Skeletal muscle satellite cell (primary cell): ENCODE measurements at regions not wholly inside any gene's neighbourhood (a gene's known extent, or its start where the extent isn't known, plus 50 kb on each side); places are given as distances from the start of the nearest gene placed in this dataset.

ENCODE experiments used
- H3K27me3 ChIP-seq: 2 replicates; pipeline ENCODE4 v1.7.0; 2013; ENCODE audit warnings: low read length; ENCODE audit not compliant: control insufficient read depth, insufficient read depth
- H3K36me3 ChIP-seq: 2 replicates; pipeline ENCODE4 v1.7.0; 2013; ENCODE audit warnings: mild to moderate bottlenecking, control low read depth, low read length; ENCODE audit not compliant: insufficient read depth
- H3K4me1 ChIP-seq: 2 replicates; pipeline ENCODE4 v1.7.0; 2013; ENCODE audit warnings: low read length; ENCODE audit not compliant: control insufficient read depth, insufficient read depth
- H3K4me2 ChIP-seq: 2 replicates; pipeline ENCODE4 v1.7.0; 2013; ENCODE audit warnings: mild to moderate bottlenecking, low read length
- H3K4me3 ChIP-seq: 2 replicates; pipeline ENCODE4 v1.7.0; 2013; ENCODE audit warnings: low read length
- H3K9ac ChIP-seq: 2 replicates; pipeline ENCODE4 v1.7.0; 2013; ENCODE audit warnings: mild to moderate bottlenecking, low read depth, low read length, moderate library complexity
- H3K9me3 ChIP-seq: replicated peaks from 2 replicates; pipeline ENCODE4 v1.7.0; 2013; ENCODE audit warnings: mild to moderate bottlenecking, control low read depth, low read length

DNA sequence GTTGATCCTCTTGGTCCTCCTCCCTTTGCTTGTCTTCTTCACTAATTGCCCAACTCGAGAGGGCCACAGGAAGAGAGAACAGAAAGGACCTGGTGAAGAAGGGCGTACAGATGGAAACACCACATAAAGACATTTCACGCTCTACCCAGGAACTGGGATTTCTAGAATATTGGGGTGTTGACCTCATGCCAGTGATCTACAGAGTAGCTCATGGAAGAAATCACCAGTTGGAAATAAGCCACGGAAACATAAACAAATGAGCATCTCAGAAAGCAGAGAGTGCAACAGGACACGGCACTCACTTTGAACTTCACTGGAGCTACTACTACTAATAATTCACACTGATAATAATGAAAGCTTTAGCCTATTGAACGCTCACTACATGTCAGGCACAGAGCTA, 84.6 kb upstream of the ARHGEF3 start:
- no peaks in the 10 kb centered on the region for H3K4me1 ChIP-seq

GRCh38 chr3:56885879-56886278, 84.1 kb upstream of the ARHGEF3 start:
- no peak overlapping the region for H3K9ac ChIP-seq
- no peaks in the 10 kb centered on the region for H3K4me1 ChIP-seq
- H3K9me3 ChIP-seq: no peaks in the 10 kb centered on the region
- peaks cover 23% of the 10 kb centered on the region for H3K27me3 ChIP-seq
- no peak overlapping the region for H3K4me2 ChIP-seq
- H3K4me3 ChIP-seq: no peak overlapping the region
- H3K36me3 ChIP-seq: no peaks in the 10 kb centered on the region

More for the DNA sequence above, 84.6 kb upstream of the ARHGEF3 start:
- Histone ChIP-seq H3K27me3 (peaks cover 23% of the 10 kb centered on the region), H3K4me2 (no peak overlapping the region), H3K9me3 (no peaks in the 10 kb centered on the region), H3K36me3 (no peaks in the 10 kb centered on the region), H3K4me3 (no peak overlapping the region), H3K9ac (no peak overlapping the region)

- Histone ChIP-seq H3K4me2 (no peak overlapping the region), H3K4me1 (no peaks in the 10 kb centered on the region), H3K4me3 (no peak overlapping the region), H3K9ac (no peak overlapping the region), H3K9me3 (no peaks in the 10 kb centered on the region), H3K36me3 (no peaks in the 10 kb centered on the region), H3K27me3 (peaks cover 22% of the 10 kb centered on the region)
Observed at GRCh38 chr3:56885453-56885852, 83.7 kb upstream of the ARHGEF3 start.

- Histone ChIP-seq H3K36me3 (no peaks in the 10 kb centered on the region), H3K4me1 (no peaks in the 10 kb centered on the region), H3K27me3 (peaks cover 19% of the 10 kb centered on the region), H3K9me3 (no peaks in the 10 kb centered on the region), H3K4me3 (no peak overlapping the region), H3K9ac (no peak overlapping the region), H3K4me2 (no peak overlapping the region)
Observed at GRCh38 chr3:56884387-56884786, 82.6 kb upstream of the ARHGEF3 start.

DNA sequence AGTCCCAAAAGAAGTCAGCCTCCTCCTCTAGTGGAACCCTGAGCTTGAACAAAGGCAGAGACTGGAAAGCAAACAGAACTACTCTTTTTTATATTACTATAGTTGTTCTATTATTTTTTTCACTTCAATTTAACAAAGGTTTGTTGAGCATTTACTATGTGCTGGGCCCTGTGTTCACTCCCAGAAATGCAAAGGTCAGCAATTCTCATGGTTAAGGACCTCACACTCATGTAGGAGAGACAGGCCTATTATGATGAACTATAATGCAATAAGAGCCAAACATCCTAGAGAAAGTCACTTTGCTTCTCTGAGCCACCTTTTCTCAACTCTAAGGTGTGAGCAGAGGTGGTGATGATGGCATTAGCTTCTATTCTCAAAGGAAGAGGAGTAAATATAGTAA, 82.1 kb upstream of the ARHGEF3 start:
- Histone ChIP-seq H3K27me3 (peaks cover 16% of the 10 kb centered on the region), H3K9ac (no peak overlapping the region), H3K4me1 (no peaks in the 10 kb centered on the region), H3K4me2 (no peak overlapping the region), H3K36me3 (no peaks in the 10 kb centered on the region), H3K9me3 (no peaks in the 10 kb centered on the region), H3K4me3 (no peak overlapping the region)

DNA sequence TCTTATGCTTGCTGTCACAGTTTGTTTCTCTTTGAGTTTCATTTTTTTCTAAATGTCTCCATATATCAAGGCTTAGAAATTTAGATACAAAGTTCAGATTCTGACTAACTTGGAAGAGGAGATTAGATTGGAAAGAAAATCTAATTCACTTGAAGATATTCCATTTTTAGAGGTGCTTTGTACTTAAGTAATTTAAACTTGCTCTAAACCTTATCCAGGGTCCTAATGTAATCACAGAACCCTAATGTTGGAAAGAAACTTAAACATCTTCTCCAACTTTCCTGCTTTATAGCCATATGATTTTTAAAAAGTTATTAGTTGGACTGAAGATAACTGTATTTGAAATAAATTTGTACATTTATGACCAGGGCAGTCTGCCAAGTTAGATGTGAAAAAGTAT, 81.1 kb upstream of the ARHGEF3 start:
- Histone ChIP-seq H3K4me1 (no peaks in the 10 kb centered on the region), H3K9ac (no peak overlapping the region)

GRCh38 chr3:56881841-56882240, 80.1 kb upstream of the ARHGEF3 start:
- Histone ChIP-seq H3K9ac (no peak overlapping the region), H3K4me2 (no peak overlapping the region), H3K27me3 (peaks cover 7% of the 10 kb centered on the region), H3K4me3 (no peak overlapping the region), H3K36me3 (no peaks in the 10 kb centered on the region), H3K4me1 (no peaks in the 10 kb centered on the region), H3K9me3 (no peaks in the 10 kb centered on the region)

More for the DNA sequence above, 81.1 kb upstream of the ARHGEF3 start:
- H3K27me3 ChIP-seq: peaks cover 16% of the 10 kb centered on the region
- no peak overlapping the region for H3K4me2 ChIP-seq
- no peaks in the 10 kb centered on the region for H3K9me3 ChIP-seq
- no peak overlapping the region for H3K4me3 ChIP-seq
- no peaks in the 10 kb centered on the region for H3K36me3 ChIP-seq

DNA sequence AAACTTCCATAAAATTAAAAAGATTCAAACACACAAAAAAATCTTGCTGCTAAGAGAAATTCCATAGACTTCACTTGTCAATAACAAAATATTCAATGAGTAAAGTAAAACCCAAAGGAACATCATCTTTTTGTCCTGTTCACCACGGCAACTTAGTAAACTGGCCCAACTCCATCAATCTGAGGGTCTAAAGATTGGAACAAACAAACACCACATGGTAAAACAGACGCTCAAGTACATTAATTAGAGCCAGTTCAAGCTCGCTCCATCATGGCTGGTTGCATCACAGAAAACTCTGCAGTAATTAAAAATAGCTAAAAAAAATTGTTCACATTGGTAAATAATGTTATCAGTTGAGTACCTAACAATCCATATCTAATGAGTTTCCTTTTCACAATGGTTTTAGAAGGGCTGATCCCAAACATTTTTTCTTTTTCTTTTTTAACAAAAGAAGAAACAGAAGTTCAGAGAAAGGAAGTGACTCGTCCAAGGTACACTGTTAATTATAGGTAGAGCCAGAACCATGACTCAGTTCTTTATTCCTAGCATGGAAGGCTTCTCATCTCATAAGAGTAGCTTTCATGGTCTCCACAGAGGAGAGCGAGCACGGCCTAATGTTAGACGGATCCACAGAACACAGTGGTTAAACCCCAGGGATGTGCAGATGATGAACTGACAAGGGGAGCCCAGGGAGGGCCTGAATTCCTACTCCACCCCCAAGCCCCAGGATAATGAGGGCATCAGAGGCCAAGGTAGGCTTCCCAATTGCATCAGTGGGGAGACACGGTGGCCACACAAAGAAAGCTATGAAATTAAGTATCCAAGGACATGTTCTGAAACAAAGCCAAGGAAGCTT, 79.2 kb upstream of the ARHGEF3 start:
- Histone ChIP-seq H3K4me2 (no peak overlapping the region), H3K4me3 (no peak overlapping the region), H3K9me3 (no peaks in the 10 kb centered on the region), H3K36me3 (no peaks in the 10 kb centered on the region), H3K27me3 (no peaks in the 10 kb centered on the region), H3K4me1 (no peaks in the 10 kb centered on the region), H3K9ac (no peak overlapping the region)

GRCh38 chr3:56879436-56880215, 77.9 kb upstream of the ARHGEF3 start:
- no peaks in the 10 kb centered on the region for H3K9me3 ChIP-seq
- no peaks in the 10 kb centered on the region for H3K27me3 ChIP-seq
- H3K4me3 ChIP-seq: no peak overlapping the region
- H3K9ac ChIP-seq: no peak overlapping the region
- no peak overlapping the region for H3K4me2 ChIP-seq
- H3K36me3 ChIP-seq: no peaks in the 10 kb centered on the region
- H3K4me1 ChIP-seq: no peaks in the 10 kb centered on the region

- Histone ChIP-seq H3K9ac (no peak overlapping the region), H3K9me3 (no peaks in the 10 kb centered on the region), H3K27me3 (no peaks in the 10 kb centered on the region), H3K36me3 (no peaks in the 10 kb centered on the region), H3K4me1 (no peaks in the 10 kb centered on the region), H3K4me3 (no peak overlapping the region), H3K4me2 (no peak overlapping the region)
Observed at GRCh38 chr3:56878074-56878473, 76.3 kb upstream of the ARHGEF3 start.

DNA sequence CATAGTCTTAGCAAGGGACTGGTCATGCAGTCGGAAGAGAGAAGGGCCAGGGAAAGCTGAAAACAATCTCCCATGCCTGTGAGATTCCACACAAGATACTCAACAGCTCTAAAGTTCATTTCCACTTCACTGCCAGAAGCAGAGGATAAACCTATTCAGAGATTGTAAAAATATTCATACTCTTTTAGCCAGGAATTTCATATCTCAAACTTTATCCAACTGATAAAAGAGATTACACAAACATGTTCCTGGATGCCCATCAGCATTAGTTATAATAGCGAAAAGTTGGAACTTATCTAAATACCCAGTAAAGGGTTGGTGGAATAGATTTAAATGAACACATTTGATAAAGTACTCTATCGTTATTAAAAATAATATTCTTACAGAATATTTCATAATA, 75.2 kb upstream of the ARHGEF3 start:
- no peak overlapping the region for H3K4me2 ChIP-seq
- no peaks in the 10 kb centered on the region for H3K4me1 ChIP-seq
- no peaks in the 10 kb centered on the region for H3K36me3 ChIP-seq
- no peak overlapping the region for H3K4me3 ChIP-seq
- H3K9ac ChIP-seq: no peak overlapping the region
- no peaks in the 10 kb centered on the region for H3K9me3 ChIP-seq
- H3K27me3 ChIP-seq: no peaks in the 10 kb centered on the region
